Adipocyte (in vitro differentiated cells): ENCODE measurements at regions not wholly inside any gene's neighbourhood (a gene's known extent, or its start where the extent isn't known, plus 50 kb on each side); places are given as distances from the start of the nearest gene placed in this dataset.

Experiments used
- DNase-seq: peaks from one replicate; pipeline ENCODE4 v3.0.0-alpha.2; 2015; ENCODE audit warnings: low read depth
- H3K27me3 ChIP-seq: replicated peaks from 2 replicates; pipeline ENCODE4 v1.7.0; 2013; ENCODE audit warnings: mild to moderate bottlenecking, low read length, moderate library complexity; ENCODE audit not compliant: control insufficient read depth, insufficient read depth
- H3K36me3 ChIP-seq: 2 replicates; pipeline ENCODE4 v1.7.0; 2013; ENCODE audit warnings: low read length, mild to moderate bottlenecking, moderate library complexity; ENCODE audit not compliant: control insufficient read depth, insufficient read depth, severe bottlenecking
- H3K4me1 ChIP-seq: 2 replicates; pipeline ENCODE4 v1.7.0; 2013; ENCODE audit warnings: mild to moderate bottlenecking, low read length, moderate library complexity; ENCODE audit not compliant: control insufficient read depth, insufficient read depth
- H3K4me3 ChIP-seq: 2 replicates; pipeline ENCODE4 v1.7.0; 2013; ENCODE audit warnings: mild to moderate bottlenecking, low read length, moderate library complexity
- H3K9ac ChIP-seq: 2 replicates; pipeline ENCODE4 v1.7.0; 2013; ENCODE audit warnings: mild to moderate bottlenecking, low read length, moderate library complexity
- H3K9me3 ChIP-seq: 2 replicates; pipeline ENCODE4 v1.7.0; 2013; ENCODE audit warnings: mild to moderate bottlenecking, low read length, moderate library complexity; ENCODE audit not compliant: control insufficient read depth

GRCh38 chr22:49274754-49275380 is 552.8 kb downstream of the BRD1 start:
- no peaks in the 10 kb centered on the region for H3K27me3 ChIP-seq
- H3K4me1 ChIP-seq: no peaks in the 10 kb centered on the region
- no peak for DNase-seq
- H3K4me3 ChIP-seq: no peak overlapping the region
- peaks cover 3% of the 10 kb centered on the region for H3K9me3 ChIP-seq
- no peak overlapping the region for H3K9ac ChIP-seq
- no peaks in the 10 kb centered on the region for H3K36me3 ChIP-seq

- no peaks in the 10 kb centered on the region for H3K36me3 ChIP-seq
- H3K4me3 ChIP-seq: no peak overlapping the region
- H3K4me1 ChIP-seq: no peaks in the 10 kb centered on the region
- peaks cover 3% of the 10 kb centered on the region for H3K27me3 ChIP-seq
- no peak for DNase-seq
- H3K9ac ChIP-seq: no peak overlapping the region
- no peaks in the 10 kb centered on the region for H3K9me3 ChIP-seq
These were observed 555.0 kb downstream of the BRD1 start for GRCh38 chr22:49272546-49273125.

GRCh38 chr22:49271831-49272230 is 555.8 kb downstream of the BRD1 start:
- H3K36me3 ChIP-seq: no peaks in the 10 kb centered on the region
- DNase-seq: no peak
- H3K4me1 ChIP-seq: no peaks in the 10 kb centered on the region
- no peak overlapping the region for H3K4me3 ChIP-seq
- no peak overlapping the region for H3K9ac ChIP-seq
- peaks cover 3% of the 10 kb centered on the region for H3K27me3 ChIP-seq
- H3K9me3 ChIP-seq: no peaks in the 10 kb centered on the region

- Histone ChIP-seq H3K4me1 (no peaks in the 10 kb centered on the region), H3K36me3 (no peaks in the 10 kb centered on the region), H3K9ac (no peak overlapping the region), H3K27me3 (peaks cover 3% of the 10 kb centered on the region), H3K4me3 (no peak overlapping the region), H3K9me3 (no peaks in the 10 kb centered on the region)
- DNase-seq: no peak
These were observed 556.3 kb downstream of the BRD1 start for GRCh38 chr22:49271369-49271727.

- Histone ChIP-seq H3K9ac (no peak overlapping the region), H3K36me3 (no peaks in the 10 kb centered on the region), H3K4me1 (no peaks in the 10 kb centered on the region), H3K9me3 (no peaks in the 10 kb centered on the region), H3K4me3 (no peak overlapping the region), H3K27me3 (peaks cover 3% of the 10 kb centered on the region)
- DNase-seq: no peak
These were observed 556.9 kb downstream of the BRD1 start for GRCh38 chr22:49270595-49271368.

GRCh38 chr22:49269928-49270327 is 557.7 kb downstream of the BRD1 start:
- Histone ChIP-seq H3K4me3 (no peak overlapping the region), H3K9ac (no peak overlapping the region), H3K9me3 (no peaks in the 10 kb centered on the region), H3K27me3 (peaks cover 3% of the 10 kb centered on the region), H3K36me3 (no peaks in the 10 kb centered on the region), H3K4me1 (no peaks in the 10 kb centered on the region)
- DNase-seq: no peak

- Histone ChIP-seq H3K4me3 (no peak overlapping the region), H3K27me3 (peaks cover 3% of the 10 kb centered on the region), H3K4me1 (no peaks in the 10 kb centered on the region), H3K9ac (no peak overlapping the region), H3K36me3 (no peaks in the 10 kb centered on the region), H3K9me3 (no peaks in the 10 kb centered on the region)
- DNase-seq: no peak
These were observed 558.3 kb downstream of the BRD1 start for GRCh38 chr22:49269371-49269770.

- no peak for DNase-seq
- Histone ChIP-seq H3K9me3 (no peaks in the 10 kb centered on the region), H3K9ac (no peak overlapping the region), H3K4me1 (no peaks in the 10 kb centered on the region), H3K4me3 (no peak overlapping the region), H3K36me3 (no peaks in the 10 kb centered on the region), H3K27me3 (peaks cover 3% of the 10 kb centered on the region)
These were observed 558.7 kb downstream of the BRD1 start for GRCh38 chr22:49268924-49269323.

GRCh38 chr22:49267996-49268395 is 559.7 kb downstream of the BRD1 start:
- Histone ChIP-seq H3K4me3 (no peak overlapping the region), H3K27me3 (peaks cover 3% of the 10 kb centered on the region), H3K4me1 (no peaks in the 10 kb centered on the region), H3K9ac (no peak overlapping the region), H3K9me3 (no peaks in the 10 kb centered on the region), H3K36me3 (no peaks in the 10 kb centered on the region)
- no peak for DNase-seq

GRCh38 chr22:49266561-49267519 is 560.8 kb downstream of the BRD1 start:
- H3K4me1 ChIP-seq: no peaks in the 10 kb centered on the region
- H3K4me3 ChIP-seq: no peak overlapping the region
- no peaks in the 10 kb centered on the region for H3K9me3 ChIP-seq
- no peak overlapping the region for H3K9ac ChIP-seq
- no peaks in the 10 kb centered on the region for H3K36me3 ChIP-seq
- H3K27me3 ChIP-seq: peaks cover 3% of the 10 kb centered on the region
- DNase-seq: no peak

- Histone ChIP-seq H3K36me3 (no peaks in the 10 kb centered on the region), H3K4me1 (no peaks in the 10 kb centered on the region), H3K4me3 (no peak overlapping the region), H3K27me3 (peaks cover 3% of the 10 kb centered on the region), H3K9ac (no peak overlapping the region), H3K9me3 (no peaks in the 10 kb centered on the region)
- no peak for DNase-seq
These were observed 563.0 kb downstream of the BRD1 start for GRCh38 chr22:49264696-49265095.
